Fibroblast of lung (primary cell): ENCODE measurements at regions not wholly inside any gene's neighbourhood (a gene's known extent, or its start where the extent isn't known, plus 50 kb on each side); places are given as distances from the start of the nearest gene placed in this dataset.

Experiments
- DNase-seq, 2 donors: peaks; one replicate each; pipeline versions ENCODE4 v3.0.0 to v3.0.0-alpha.2; 2010; ENCODE audit warnings: low read depth in 2 of 2
- H2AFZ ChIP-seq: 2 replicates; pipeline ENCODE4 v1.5.1; 2012; ENCODE audit warnings: low read length, control low read depth, inconsistent platforms
- H3K27ac ChIP-seq: 2 replicates; pipeline ENCODE4 v1.5.1; 2011; ENCODE audit warnings: low read length, control low read depth; ENCODE audit not compliant: insufficient read depth
- H3K27me3 ChIP-seq: 2 replicates; pipeline ENCODE4 v1.5.1; 2011; ENCODE audit warnings: mild to moderate bottlenecking, low read length; ENCODE audit not compliant: control insufficient read depth, insufficient read depth
- H3K36me3 ChIP-seq: 2 replicates; pipeline ENCODE4 v1.5.1; 2011; ENCODE audit warnings: low read length; ENCODE audit not compliant: control insufficient read depth, insufficient read depth
- H3K4me1 ChIP-seq: 2 replicates; pipeline ENCODE4 v1.5.1; 2011; ENCODE audit warnings: low read length; ENCODE audit not compliant: control insufficient read depth, insufficient read depth; ENCODE audit errors: extremely low read depth
- H3K4me2 ChIP-seq: 2 replicates; pipeline ENCODE4 v1.5.1; 2011; ENCODE audit warnings: low read length, control low read depth; ENCODE audit not compliant: insufficient read depth; ENCODE audit errors: extremely low read depth
- H3K4me3 ChIP-seq, 4 experiments: fragments of 200-600 bp in 1 of 4; sonication (generic) in 1 of 4; replicated peaks in 1 of 4; 2 replicates each; pipeline ENCODE4 v1.5.1; 2011 to 2016; ENCODE audit warnings: low read length in 4 of 4, low read depth in 3 of 4, mild to moderate bottlenecking in 3 of 4, control low read depth in 2 of 4, inconsistent platforms in 1 of 4, mixed read lengths in 1 of 4; ENCODE audit not compliant: insufficient read depth in 1 of 4; ENCODE audit errors: control extremely low read depth in 1 of 4
- H3K79me2 ChIP-seq: 2 replicates; pipeline ENCODE4 v1.5.1; 2012; ENCODE audit warnings: mild to moderate bottlenecking, low read length, inconsistent platforms; ENCODE audit not compliant: control insufficient read depth, insufficient read depth
- H3K9ac ChIP-seq: 2 replicates; pipeline ENCODE4 v1.5.1; 2011; ENCODE audit warnings: mild to moderate bottlenecking, low read length, control low read depth; ENCODE audit not compliant: insufficient read depth
- H3K9me3 ChIP-seq: 2 replicates; pipeline ENCODE4 v1.5.1; 2012; ENCODE audit warnings: low read depth, low read length; ENCODE audit not compliant: control insufficient read depth, insufficient read depth
- H4K20me1 ChIP-seq: 2 replicates; pipeline ENCODE4 v1.5.1; 2011; ENCODE audit warnings: low read length; ENCODE audit not compliant: control insufficient read depth, insufficient read depth; ENCODE audit errors: extremely low read depth
- EZH2 ChIP-seq: IDR thresholded peaks from 2 replicates; pipeline ENCODE4 v1.5.1; 2012; ENCODE audit warnings: low read length, control low read depth, mild to moderate bottlenecking; ENCODE audit errors: missing control alignments
- TF ChIP-seq, protein P1 (sequence below), 2 donors: IDR thresholded peaks in 1 of 2; conservative IDR thresholded peaks in 1 of 2; 1 replicate in 1 of 2; 2 replicates in 1 of 2; pipeline ENCODE4 v1.5.1; 2011 to 2012; ENCODE audit warnings: low read length in 2 of 2, control low read depth in 1 of 2, inconsistent platforms in 1 of 2, low read depth in 1 of 2, mild to moderate bottlenecking in 1 of 2

DNA sequence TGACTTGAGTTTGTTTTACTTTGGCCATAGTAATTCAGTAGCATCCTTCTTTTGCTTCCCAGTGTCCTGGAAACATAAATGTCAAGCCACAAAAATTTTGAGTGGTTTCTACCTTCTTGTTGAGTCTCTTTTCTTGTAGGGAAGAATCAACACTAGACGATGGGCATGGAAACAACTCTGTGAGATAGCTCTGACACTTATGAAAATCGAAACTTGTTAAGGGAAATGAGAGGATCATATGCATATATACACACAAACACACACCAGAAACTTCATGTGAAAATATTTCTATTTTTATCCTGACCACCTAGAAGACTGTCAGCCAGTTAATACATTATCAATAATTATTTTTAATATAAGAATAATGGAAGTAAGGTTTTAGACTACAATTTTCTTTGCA is 1247.3 kb upstream of the FLRT2 start:
- Histone ChIP-seq H3K4me3 (no peak overlapping the region), H4K20me1 (no peaks in the 10 kb centered on the region)

DNA sequence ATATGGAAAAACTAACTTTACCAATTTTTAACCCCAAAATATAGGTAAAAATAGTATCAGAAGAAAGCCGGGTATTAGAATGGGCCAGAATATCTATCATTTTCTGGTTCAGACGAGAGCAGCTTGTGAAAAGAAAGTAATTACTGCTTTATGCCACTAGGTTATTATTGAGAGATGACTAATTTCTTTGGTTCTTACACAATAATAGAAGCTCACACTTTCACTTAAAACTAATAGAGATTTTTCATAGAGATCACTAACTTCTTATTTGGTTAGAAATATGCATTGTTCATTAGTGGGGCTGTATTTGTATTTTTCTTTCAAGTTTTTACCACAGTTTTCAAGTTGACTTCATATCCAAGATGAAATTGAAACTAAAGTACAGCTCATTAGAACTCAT is 1241.2 kb upstream of the FLRT2 start:
- H3K27me3 ChIP-seq, result no peaks in the 10 kb centered on the region
- H3K4me1 ChIP-seq, result no peaks in the 10 kb centered on the region
- H4K20me1 ChIP-seq, result no peaks in the 10 kb centered on the region

More for the DNA sequence above, 1247.3 kb upstream of the FLRT2 start:
- Histone ChIP-seq H3K9me3 (no peaks in the 10 kb centered on the region), H3K36me3 (no peaks in the 10 kb centered on the region), H3K9ac (no peak overlapping the region), H3K79me2 (no peaks in the 10 kb centered on the region), H3K27ac (no peak overlapping the region), H3K4me1 (no peaks in the 10 kb centered on the region), H3K27me3 (no peaks in the 10 kb centered on the region), H2AFZ (no peak overlapping the region), H3K4me2 (no peak overlapping the region)
- TF ChIP-seq, protein P1, sequence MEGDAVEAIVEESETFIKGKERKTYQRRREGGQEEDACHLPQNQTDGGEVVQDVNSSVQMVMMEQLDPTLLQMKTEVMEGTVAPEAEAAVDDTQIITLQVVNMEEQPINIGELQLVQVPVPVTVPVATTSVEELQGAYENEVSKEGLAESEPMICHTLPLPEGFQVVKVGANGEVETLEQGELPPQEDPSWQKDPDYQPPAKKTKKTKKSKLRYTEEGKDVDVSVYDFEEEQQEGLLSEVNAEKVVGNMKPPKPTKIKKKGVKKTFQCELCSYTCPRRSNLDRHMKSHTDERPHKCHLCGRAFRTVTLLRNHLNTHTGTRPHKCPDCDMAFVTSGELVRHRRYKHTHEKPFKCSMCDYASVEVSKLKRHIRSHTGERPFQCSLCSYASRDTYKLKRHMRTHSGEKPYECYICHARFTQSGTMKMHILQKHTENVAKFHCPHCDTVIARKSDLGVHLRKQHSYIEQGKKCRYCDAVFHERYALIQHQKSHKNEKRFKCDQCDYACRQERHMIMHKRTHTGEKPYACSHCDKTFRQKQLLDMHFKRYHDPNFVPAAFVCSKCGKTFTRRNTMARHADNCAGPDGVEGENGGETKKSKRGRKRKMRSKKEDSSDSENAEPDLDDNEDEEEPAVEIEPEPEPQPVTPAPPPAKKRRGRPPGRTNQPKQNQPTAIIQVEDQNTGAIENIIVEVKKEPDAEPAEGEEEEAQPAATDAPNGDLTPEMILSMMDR (conservative IDR thresholded peaks at IDR 0.05 in 1 of 2, IDR thresholded peaks at IDR 0.05 in 1 of 2; ENCODE audit: low read depth in 1 of 2, low read length in 2 of 2), result no peak
- TF ChIP-seq EZH2, result no peak
- no peak for DNase-seq

DNA sequence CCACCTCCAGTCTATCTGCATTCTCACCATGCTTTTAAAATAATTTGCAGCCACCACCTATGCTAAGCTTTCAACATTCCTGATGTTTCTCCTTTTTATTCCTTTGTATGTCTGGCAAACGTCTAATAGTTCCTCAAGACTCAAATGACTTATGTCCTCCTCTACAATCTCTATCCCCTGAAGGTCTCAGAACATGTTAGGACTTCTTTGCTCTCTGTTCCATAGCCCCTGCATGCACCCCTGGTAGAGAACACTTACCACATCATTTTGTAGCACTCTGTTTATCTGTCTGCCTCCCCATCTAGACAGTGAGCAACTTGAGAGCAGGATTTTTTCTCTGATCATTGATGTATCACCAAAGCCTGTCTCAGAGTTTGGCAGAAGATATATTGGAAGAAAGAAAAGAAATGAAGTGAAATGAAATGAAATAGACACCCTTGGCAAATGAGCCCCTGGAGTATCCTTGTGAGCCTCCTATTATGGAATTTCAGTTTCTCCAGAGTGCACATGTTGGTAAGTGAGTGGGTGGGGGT is 1231.2 kb upstream of the FLRT2 start:
- H4K20me1 ChIP-seq, result no peaks in the 10 kb centered on the region
- no peaks in the 10 kb centered on the region for H3K27me3 ChIP-seq
- no peak for DNase-seq
- H2AFZ ChIP-seq, result no peak overlapping the region
- H3K9ac ChIP-seq, result no peak overlapping the region
- H3K4me3 ChIP-seq, result no peak overlapping the region
- no peaks in the 10 kb centered on the region for H3K36me3 ChIP-seq
- H3K4me2 ChIP-seq, result no peak overlapping the region
- H3K9me3 ChIP-seq, result no peaks in the 10 kb centered on the region
- H3K27ac ChIP-seq, result no peak overlapping the region
- H3K79me2 ChIP-seq, result no peaks in the 10 kb centered on the region
- no peak for TF ChIP-seq EZH2
- TF ChIP-seq, protein P1 (conservative IDR thresholded peaks at IDR 0.05 in 1 of 2, IDR thresholded peaks at IDR 0.05 in 1 of 2; ENCODE audit: low read depth in 1 of 2, low read length in 2 of 2), result no peak
- H3K4me1 ChIP-seq, result no peaks in the 10 kb centered on the region

More for the DNA sequence above, 1241.2 kb upstream of the FLRT2 start:
- H3K79me2 ChIP-seq, result no peaks in the 10 kb centered on the region
- H3K4me3 ChIP-seq, result no peak overlapping the region
- no peaks in the 10 kb centered on the region for H3K36me3 ChIP-seq
- TF ChIP-seq EZH2, result no peak
- TF ChIP-seq, protein P1 (conservative IDR thresholded peaks at IDR 0.05 in 1 of 2, IDR thresholded peaks at IDR 0.05 in 1 of 2; ENCODE audit: low read depth in 1 of 2, low read length in 2 of 2), result no peak
- DNase-seq, result no peak
- no peak overlapping the region for H3K27ac ChIP-seq
- no peak overlapping the region for H3K9ac ChIP-seq
- no peak overlapping the region for H3K4me2 ChIP-seq
- H3K9me3 ChIP-seq, result no peaks in the 10 kb centered on the region
- H2AFZ ChIP-seq, result no peak overlapping the region
